Thoracic aorta (tissue), 2 donors: ENCODE measurements at regions not wholly inside any gene's neighbourhood (a gene's known extent, or its start where the extent isn't known, plus 50 kb on each side); places are given as distances from the start of the nearest gene placed in this dataset.
A peak's percentile ranks its signal among the peaks of the same experiment; 100 is the strongest.

Experiments used
- ATAC-seq: fragments of 150-250 bp; one replicate; pipeline ENCODE4 v1.8.0; 2017; ENCODE audit warnings: low read depth; ENCODE audit not compliant: insufficient number of reproducible peaks, low FRiP score
- DNase-seq: peaks from one replicate; pipeline ENCODE4 v3.0.0-alpha.2; 2020; ENCODE audit warnings: low spot score
- H3K27ac ChIP-seq, 2 donors: fragments of 200-600 bp; sonication (generic); 1 replicate in 1 of 2; 2 replicates in 1 of 2; pipeline ENCODE4 v1.5.1; 2016; ENCODE audit warnings: mild to moderate bottlenecking in 2 of 2, moderate library complexity in 2 of 2
- H3K27me3 ChIP-seq: fragments of 200-600 bp; sonication (generic); replicated peaks from 2 replicates; pipeline ENCODE4 v1.6.0; 2016; ENCODE audit warnings: mild to moderate bottlenecking; ENCODE audit not compliant: insufficient read depth
- H3K36me3 ChIP-seq: fragments of 200-600 bp; sonication (generic); one replicate; pipeline ENCODE4 v1.5.1; 2016
- H3K4me1 ChIP-seq, 2 donors: fragments of 200-600 bp; sonication (generic); 1 replicate in 1 of 2; 2 replicates in 1 of 2; pipeline versions ENCODE4 v1.5.1 to v1.6.0; 2016; ENCODE audit warnings: low read depth in 2 of 2, mild to moderate bottlenecking in 1 of 2; ENCODE audit not compliant: control insufficient read depth in 1 of 2
- H3K4me3 ChIP-seq: fragments of 200-600 bp; sonication (generic); 2 replicates; pipeline ENCODE4 v1.5.1; 2016; ENCODE audit warnings: mild to moderate bottlenecking
- H3K9me3 ChIP-seq: fragments of 200-600 bp; sonication (generic); 2 replicates; pipeline ENCODE4 v1.5.1; 2016
- TF ChIP-seq, protein P1 (sequence below): fragments of 200-600 bp; sonication (generic); IDR thresholded peaks from one replicate; pipeline ENCODE4 v1.5.1; 2019; ENCODE audit warnings: antibody characterized with exemption

- Histone ChIP-seq H3K27me3 (no peaks in the 10 kb centered on the region), H3K4me1 (peaks cover 0 to 1% of the 10 kb centered on the region in 2 donors), H3K4me3 (no peak overlapping the region), H3K36me3 (no peaks in the 10 kb centered on the region), H3K27ac (no peak overlapping the region), H3K9me3 (no peaks in the 10 kb centered on the region)
- DNase-seq = no peak
- TF ChIP-seq, protein P1, sequence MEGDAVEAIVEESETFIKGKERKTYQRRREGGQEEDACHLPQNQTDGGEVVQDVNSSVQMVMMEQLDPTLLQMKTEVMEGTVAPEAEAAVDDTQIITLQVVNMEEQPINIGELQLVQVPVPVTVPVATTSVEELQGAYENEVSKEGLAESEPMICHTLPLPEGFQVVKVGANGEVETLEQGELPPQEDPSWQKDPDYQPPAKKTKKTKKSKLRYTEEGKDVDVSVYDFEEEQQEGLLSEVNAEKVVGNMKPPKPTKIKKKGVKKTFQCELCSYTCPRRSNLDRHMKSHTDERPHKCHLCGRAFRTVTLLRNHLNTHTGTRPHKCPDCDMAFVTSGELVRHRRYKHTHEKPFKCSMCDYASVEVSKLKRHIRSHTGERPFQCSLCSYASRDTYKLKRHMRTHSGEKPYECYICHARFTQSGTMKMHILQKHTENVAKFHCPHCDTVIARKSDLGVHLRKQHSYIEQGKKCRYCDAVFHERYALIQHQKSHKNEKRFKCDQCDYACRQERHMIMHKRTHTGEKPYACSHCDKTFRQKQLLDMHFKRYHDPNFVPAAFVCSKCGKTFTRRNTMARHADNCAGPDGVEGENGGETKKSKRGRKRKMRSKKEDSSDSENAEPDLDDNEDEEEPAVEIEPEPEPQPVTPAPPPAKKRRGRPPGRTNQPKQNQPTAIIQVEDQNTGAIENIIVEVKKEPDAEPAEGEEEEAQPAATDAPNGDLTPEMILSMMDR = no peak
- no peak for ATAC-seq
These were observed 128.1 kb upstream of the MDM1 start for GRCh38 chr12:68460236-68460635.

GRCh38 chr12:68461645-68462044 lies 129.5 kb upstream of the MDM1 start:
- Histone ChIP-seq H3K27me3 (no peaks in the 10 kb centered on the region), H3K27ac (no peak overlapping the region), H3K9me3 (no peaks in the 10 kb centered on the region), H3K4me3 (no peak overlapping the region), H3K4me1 (no peaks in the 10 kb centered on the region), H3K36me3 (no peaks in the 10 kb centered on the region)
- ATAC-seq = no peak
- TF ChIP-seq, protein P1 = no peak
- no peak for DNase-seq

DNA sequence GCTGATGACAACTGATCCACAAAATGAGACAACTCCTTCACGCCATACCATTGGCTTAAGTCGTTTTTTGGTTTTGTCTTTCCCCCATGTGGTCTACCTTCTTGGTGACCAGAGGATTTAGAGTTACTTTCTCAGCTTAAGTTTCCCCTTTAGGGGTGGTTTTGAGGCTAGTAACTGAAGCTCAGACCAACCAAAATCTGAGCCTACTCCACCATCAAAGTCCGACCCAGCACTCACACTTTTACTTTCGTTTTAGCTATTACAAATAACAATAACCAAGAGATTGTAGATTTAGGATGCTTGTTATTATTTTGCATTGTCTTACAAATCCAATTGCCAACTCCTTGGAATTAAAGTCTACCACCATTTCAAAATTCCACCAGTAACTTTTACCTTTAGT lies 130.6 kb upstream of the MDM1 start:
- DNase-seq (no peak), ATAC-seq (no peak)
- Histone ChIP-seq H3K27me3 (no peaks in the 10 kb centered on the region), H3K27ac (no peak overlapping the region), H3K4me1 (no peaks in the 10 kb centered on the region), H3K9me3 (no peaks in the 10 kb centered on the region), H3K36me3 (no peaks in the 10 kb centered on the region), H3K4me3 (peak overlapping the region; percentile 10)
- TF ChIP-seq, protein P1 = no peak

DNA sequence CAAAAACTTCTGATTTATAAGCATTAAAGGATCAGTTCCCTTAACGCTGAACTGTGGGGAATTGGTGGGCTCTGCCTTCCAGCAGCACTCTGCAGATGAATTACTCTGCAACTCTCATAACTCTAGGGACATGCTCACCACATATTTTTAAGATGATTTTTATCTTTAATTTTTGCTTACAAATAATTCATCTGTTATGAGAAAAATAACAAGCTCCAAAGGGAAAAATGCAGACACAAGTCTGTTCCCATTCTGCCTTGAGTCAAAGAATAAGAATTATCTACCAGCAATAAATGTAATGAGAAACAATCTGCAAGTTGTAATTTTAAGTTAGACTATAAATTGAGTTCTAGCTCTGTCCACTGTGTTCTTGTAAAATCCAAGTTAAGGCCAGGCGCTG lies 133.1 kb upstream of the MDM1 start:
- Histone ChIP-seq H3K4me1 (no peaks in the 10 kb centered on the region), H3K9me3 (no peaks in the 10 kb centered on the region), H3K27ac (no peak overlapping the region), H3K4me3 (no peak overlapping the region), H3K27me3 (no peaks in the 10 kb centered on the region), H3K36me3 (no peaks in the 10 kb centered on the region)
- ATAC-seq (no peak), DNase-seq (no peak)
- TF ChIP-seq, protein P1 = no peak

GRCh38 chr12:68467514-68467913 lies 135.4 kb upstream of the MDM1 start:
- H3K27me3 ChIP-seq = no peaks in the 10 kb centered on the region
- H3K36me3 ChIP-seq = no peaks in the 10 kb centered on the region
- TF ChIP-seq, protein P1 = no peak
- H3K4me3 ChIP-seq = no peak overlapping the region
- no peak overlapping the region for H3K27ac ChIP-seq
- H3K4me1 ChIP-seq = no peaks in the 10 kb centered on the region
- ATAC-seq = no peak
- DNase-seq = no peak
- no peaks in the 10 kb centered on the region for H3K9me3 ChIP-seq
